A549 (cell line): ENCODE measurements at regions not wholly inside any gene's neighbourhood (a gene's known extent, or its start where the extent isn't known, plus 50 kb on each side); places are given as distances from the start of the nearest gene placed in this dataset.

Experiments used
- ATAC-seq, 2 experiments: fragments of 200-7000 bp in 1 of 2; fragments of >200 bp in 1 of 2; cut with Nextera tagmentation in 1 of 2; cut with Tn5 transposase in 1 of 2; 3 replicates each; pipeline versions ENCODE4 v1.8.0 to v1.9.1; 2018 to 2020; ENCODE audit warnings: mild to moderate bottlenecking in 1 of 2, moderate library complexity in 1 of 2
- CTCF ChIA-PET: fragments of 300-600 bp; sonication (Branson Sonifier 250); formaldehyde crosslinking; extraction: SDS; loops from one replicate; lab custom pipeline; 2021; ENCODE audit warnings: antibody characterized with exemption, inconsistent platforms; lab: Yijun Ruan, JAX
- POLR2A ChIA-PET: fragments of 350-600 bp; formaldehyde crosslinking; extraction: SDS; loops from one replicate; lab custom pipeline; 2021; ENCODE audit warnings: antibody characterized with exemption, inconsistent platforms; lab: Yijun Ruan, JAX
- DNase-seq, 2 experiments: peaks; one replicate each; pipeline versions ENCODE4 v3.0.0 to v3.0.0-alpha.2; 2011 to 2016; ENCODE audit warnings: low read depth in 1 of 2, low spot score in 1 of 2
- FAIRE-seq: peaks from 2 replicates; lab custom pipeline; 2011; peaks lifted over from hg19 to GRCh38; lab: Jason Lieb, UNC
- H3K27ac ChIP-seq, 2 experiments: fragments of >200 bp; sonication (Bioruptor Twin); formaldehyde crosslinking; 3 replicates each; pipeline ENCODE4 v1.5.1; 2016 to 2017
- H3K4me1 ChIP-seq: fragments of >200 bp; sonication (Bioruptor Twin); formaldehyde crosslinking; 3 replicates; pipeline ENCODE4 v1.6.1; 2016
- H3K4me2 ChIP-seq: fragments of >200 bp; sonication (Bioruptor Twin); formaldehyde crosslinking; 3 replicates; pipeline ENCODE4 v1.6.1; 2016
- H3K4me3 ChIP-seq: fragments of >200 bp; sonication (Bioruptor Twin); formaldehyde crosslinking; 3 replicates; pipeline ENCODE4 v1.5.1; 2016
- H3K9me3 ChIP-seq: fragments of >200 bp; sonication (Bioruptor Twin); formaldehyde crosslinking; 3 replicates; pipeline ENCODE4 v1.6.1; 2016
- CBX2 ChIP-seq: fragments of 200-600 bp; sonication (generic); IDR thresholded peaks from 2 replicates; pipeline ENCODE4 v1.6.1; 2016; ENCODE audit warnings: low read depth, mild to moderate bottlenecking, borderline replicate concordance
- CBX8 ChIP-seq: fragments of 200-600 bp; sonication (generic); IDR thresholded peaks from 2 replicates; pipeline ENCODE4 v1.6.1; 2016
- CHD4 ChIP-seq: fragments of 200-600 bp; sonication (generic); IDR thresholded peaks from 2 replicates; pipeline ENCODE4 v1.6.1; 2016; ENCODE audit warnings: antibody characterized with exemption, mild to moderate bottlenecking, borderline replicate concordance
- EHMT2 ChIP-seq: fragments of 200-600 bp; sonication (generic); IDR thresholded peaks from 2 replicates; pipeline ENCODE4 v1.6.1; 2016; ENCODE audit warnings: antibody characterized with exemption, low read depth, mild to moderate bottlenecking, moderate library complexity
- EP300 ChIP-seq, 2 experiments: fragments of >200 bp; sonication (Bioruptor Twin); formaldehyde crosslinking; IDR thresholded peaks; 2 replicates in 1 of 2; 3 replicates in 1 of 2; pipeline ENCODE4 v1.6.1; 2016 to 2017
- FOSB ChIP-seq: fragments of 250-450 bp; sonication (Bioruptor Pico); IDR thresholded peaks from 2 replicates; pipeline ENCODE4 v1.5.0; 2020; ENCODE audit warnings: mild to moderate bottlenecking, moderate library complexity
- GATA3 ChIP-seq: IDR thresholded peaks from 2 replicates; pipeline ENCODE4 v1.6.1; 2012; ENCODE audit warnings: borderline replicate concordance
- HEYL ChIP-seq: fragments of 250-450 bp; sonication (Bioruptor Pico); IDR thresholded peaks from 2 replicates; pipeline ENCODE4 v1.8.0; 2021; ENCODE audit warnings: mild to moderate bottlenecking, moderate library complexity
- HOXA7 ChIP-seq: fragments of 250-450 bp; sonication (Bioruptor Pico); IDR thresholded peaks from 2 replicates; pipeline ENCODE4 v1.5.0; 2020; ENCODE audit warnings: mild to moderate bottlenecking, moderate library complexity
- HOXB13 ChIP-seq: fragments of 250-450 bp; sonication (Bioruptor Pico); IDR thresholded peaks from 2 replicates; pipeline ENCODE4 v1.5.0; 2020; ENCODE audit warnings: low read depth, mild to moderate bottlenecking, moderate library complexity
- HOXB5 ChIP-seq: fragments of 250-450 bp; sonication (Bioruptor Pico); IDR thresholded peaks from 2 replicates; pipeline ENCODE4 v1.5.0; 2020; ENCODE audit warnings: mild to moderate bottlenecking, moderate library complexity
- JUN ChIP-seq, 2 experiments: fragments of >200 bp; sonication (Bioruptor Twin); formaldehyde crosslinking; IDR thresholded peaks; 2 replicates in 1 of 2; 3 replicates in 1 of 2; pipeline ENCODE4 v1.6.1; 2016 to 2017
- JUNB ChIP-seq: fragments of >200 bp; sonication (Bioruptor Twin); formaldehyde crosslinking; IDR thresholded peaks from 2 replicates; pipeline ENCODE4 v1.6.1; 2016
- MAZ ChIP-seq: fragments of 150-350 bp; IDR thresholded peaks from 2 replicates; pipeline ENCODE4 v1.6.1; 2014; ENCODE audit warnings: antibody characterized with exemption, low read depth, low read length, borderline replicate concordance
- NFE2L2 ChIP-seq: fragments of 150-350 bp; conservative IDR thresholded peaks from 2 replicates; pipeline ENCODE4 v1.6.1; 2014; ENCODE audit warnings: low read length
- NPAS2 ChIP-seq: fragments of 250-450 bp; sonication (Bioruptor Pico); IDR thresholded peaks from 2 replicates; pipeline ENCODE4 v1.8.0; 2022; ENCODE audit warnings: mild to moderate bottlenecking, moderate library complexity, borderline replicate concordance
- PHF8 ChIP-seq: fragments of 200-600 bp; sonication (generic); IDR thresholded peaks from 2 replicates; pipeline ENCODE4 v1.6.1; 2016; ENCODE audit warnings: low read depth, mild to moderate bottlenecking, antibody characterized with exemption, moderate library complexity, borderline replicate concordance
- RCOR1 ChIP-seq: fragments of 150-350 bp; IDR thresholded peaks from 2 replicates; pipeline ENCODE4 v1.6.1; 2014; ENCODE audit warnings: antibody characterized with exemption, low read length, low read depth
- RNF2 ChIP-seq: fragments of 200-600 bp; sonication (generic); IDR thresholded peaks from 2 replicates; pipeline ENCODE4 v1.6.1; 2016; ENCODE audit warnings: low read depth, mild to moderate bottlenecking, antibody characterized with exemption, moderate library complexity, borderline replicate concordance
- SMC3 ChIP-seq: fragments of >200 bp; sonication (Bioruptor Twin); formaldehyde crosslinking; IDR thresholded peaks from 3 replicates; pipeline ENCODE4 v1.6.1; 2018; ENCODE audit warnings: inconsistent platforms
- SREBF2 ChIP-seq: fragments of 450-650 bp; IDR thresholded peaks from 2 replicates; pipeline ENCODE4 v1.6.1; 2014; ENCODE audit warnings: mild to moderate bottlenecking, moderate library complexity
- TP53 ChIP-seq: fragments of 250-450 bp; sonication (Bioruptor Pico); IDR thresholded peaks from 2 replicates; pipeline ENCODE4 v1.5.0; 2021; ENCODE audit warnings: mild to moderate bottlenecking, moderate library complexity
- ZNF302 ChIP-seq: fragments of 250-450 bp; sonication (Bioruptor Pico); IDR thresholded peaks from 2 replicates; pipeline ENCODE4 v1.9.0; 2021; ENCODE audit warnings: inconsistent platforms, mild to moderate bottlenecking, moderate library complexity
- WGBS: methylation state at CpG from one replicate; pipeline ENCODE4 v1.1.6; 2017; ENCODE audit errors: missing lambda C conversion rate; 5-methylcytosine and 5-hydroxymethylcytosine counted together
- TF ChIP-seq, protein P1 (sequence below): IDR thresholded peaks from 2 replicates; pipeline ENCODE4 v1.6.1; 2012; ENCODE audit warnings: low read depth, borderline replicate concordance
- TF ChIP-seq, protein P2 (sequence below): fragments of 450-650 bp; IDR thresholded peaks from 2 replicates; pipeline ENCODE4 v1.6.1; 2014; ENCODE audit warnings: antibody characterized with exemption
- TF ChIP-seq, protein P3 (sequence below): IDR thresholded peaks from 2 replicates; pipeline ENCODE4 v1.6.1; 2012
- TF ChIP-seq, protein P4 (sequence below): IDR thresholded peaks from 2 replicates; pipeline ENCODE4 v1.6.1; 2012
- TF ChIP-seq, protein P5 (sequence below): fragments of >200 bp; sonication (Bioruptor Twin); formaldehyde crosslinking; IDR thresholded peaks from 2 replicates; pipeline ENCODE4 v1.6.1; 2016
- TF ChIP-seq, protein P6 (sequence below): fragments of >200 bp; sonication (Bioruptor Twin); formaldehyde crosslinking; IDR thresholded peaks from 3 replicates; pipeline ENCODE4 v1.5.1; 2016

DNA sequence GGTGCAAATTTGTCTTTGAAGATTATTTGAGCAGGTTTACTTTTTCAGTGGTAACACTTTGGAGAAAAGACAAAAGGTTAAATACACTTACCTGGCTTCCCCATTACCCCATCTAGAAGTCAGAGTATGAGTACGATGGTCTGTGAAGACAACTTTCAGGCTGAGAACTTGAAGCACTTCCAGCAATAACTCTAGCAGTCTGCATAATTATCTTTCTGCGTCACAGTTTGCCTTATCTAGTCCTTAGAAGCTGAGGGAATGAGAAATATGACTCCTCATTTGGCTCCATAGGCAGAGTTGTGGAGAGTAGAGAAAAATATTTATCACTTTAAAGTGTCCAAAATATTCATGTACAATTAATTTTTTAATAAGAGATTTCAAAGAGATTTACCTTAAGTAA is 323.4 kb upstream of the CAMK1G start:
- FAIRE-seq (no peak), DNase-seq (no peak)
- Histone ChIP-seq H3K27ac (no peak overlapping the region), H3K9me3 (peaks cover 9% of the 10 kb centered on the region; the same call in 2 of the 3 replicates), H3K4me3 (no peak overlapping the region), H3K4me2 (no peak overlapping the region), H3K4me1 (no peaks in the 10 kb centered on the region)
- POLR2A ChIA-PET, result no interaction called here
- TF ChIP-seq, protein P1, sequence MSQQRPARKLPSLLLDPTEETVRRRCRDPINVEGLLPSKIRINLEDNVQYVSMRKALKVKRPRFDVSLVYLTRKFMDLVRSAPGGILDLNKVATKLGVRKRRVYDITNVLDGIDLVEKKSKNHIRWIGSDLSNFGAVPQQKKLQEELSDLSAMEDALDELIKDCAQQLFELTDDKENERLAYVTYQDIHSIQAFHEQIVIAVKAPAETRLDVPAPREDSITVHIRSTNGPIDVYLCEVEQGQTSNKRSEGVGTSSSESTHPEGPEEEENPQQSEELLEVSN, result no peak
- TF ChIP-seq, protein P2, sequence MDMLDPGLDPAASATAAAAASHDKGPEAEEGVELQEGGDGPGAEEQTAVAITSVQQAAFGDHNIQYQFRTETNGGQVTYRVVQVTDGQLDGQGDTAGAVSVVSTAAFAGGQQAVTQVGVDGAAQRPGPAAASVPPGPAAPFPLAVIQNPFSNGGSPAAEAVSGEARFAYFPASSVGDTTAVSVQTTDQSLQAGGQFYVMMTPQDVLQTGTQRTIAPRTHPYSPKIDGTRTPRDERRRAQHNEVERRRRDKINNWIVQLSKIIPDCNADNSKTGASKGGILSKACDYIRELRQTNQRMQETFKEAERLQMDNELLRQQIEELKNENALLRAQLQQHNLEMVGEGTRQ, result no peak
- TF ChIP-seq, protein P3, sequence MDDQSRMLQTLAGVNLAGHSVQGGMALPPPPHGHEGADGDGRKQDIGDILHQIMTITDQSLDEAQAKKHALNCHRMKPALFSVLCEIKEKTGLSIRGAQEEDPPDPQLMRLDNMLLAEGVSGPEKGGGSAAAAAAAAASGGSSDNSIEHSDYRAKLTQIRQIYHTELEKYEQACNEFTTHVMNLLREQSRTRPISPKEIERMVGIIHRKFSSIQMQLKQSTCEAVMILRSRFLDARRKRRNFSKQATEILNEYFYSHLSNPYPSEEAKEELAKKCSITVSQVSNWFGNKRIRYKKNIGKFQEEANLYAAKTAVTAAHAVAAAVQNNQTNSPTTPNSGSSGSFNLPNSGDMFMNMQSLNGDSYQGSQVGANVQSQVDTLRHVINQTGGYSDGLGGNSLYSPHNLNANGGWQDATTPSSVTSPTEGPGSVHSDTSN, result no peak
- TF ChIP-seq NPAS2 (CRISPR knock-in tag) (no peak), EHMT2 (no peak), RCOR1 (no peak), CBX8 (no peak), SREBF2 (no peak), PHF8 (no peak), JUN (IDR thresholded peaks at IDR 0.05) (no peak), FOSB (CRISPR knock-in tag) (no peak), HOXB13 (CRISPR knock-in tag) (no peak), EP300 (IDR thresholded peaks at IDR 0.05) (no peak), MAZ (no peak), HEYL (no peak), JUNB (no peak), CHD4 (no peak), NFE2L2 (no peak), ZNF302 (no peak)
- TF ChIP-seq, protein P4, sequence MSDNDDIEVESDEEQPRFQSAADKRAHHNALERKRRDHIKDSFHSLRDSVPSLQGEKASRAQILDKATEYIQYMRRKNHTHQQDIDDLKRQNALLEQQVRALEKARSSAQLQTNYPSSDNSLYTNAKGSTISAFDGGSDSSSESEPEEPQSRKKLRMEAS, result no peak
- TF ChIP-seq, all 56 proteins: peak for 0
- CTCF ChIA-PET, result interaction anchor here (1.4 to 2.7 kb wide), 2 partner anchors 11 to 71 kb away, joined by 3 to 12 read pairs; no protein-coding TSS in a partner anchor
- 45% methylated on average over 2 of the region's 2 CpGs for WGBS
- no peak for ATAC-seq

DNA sequence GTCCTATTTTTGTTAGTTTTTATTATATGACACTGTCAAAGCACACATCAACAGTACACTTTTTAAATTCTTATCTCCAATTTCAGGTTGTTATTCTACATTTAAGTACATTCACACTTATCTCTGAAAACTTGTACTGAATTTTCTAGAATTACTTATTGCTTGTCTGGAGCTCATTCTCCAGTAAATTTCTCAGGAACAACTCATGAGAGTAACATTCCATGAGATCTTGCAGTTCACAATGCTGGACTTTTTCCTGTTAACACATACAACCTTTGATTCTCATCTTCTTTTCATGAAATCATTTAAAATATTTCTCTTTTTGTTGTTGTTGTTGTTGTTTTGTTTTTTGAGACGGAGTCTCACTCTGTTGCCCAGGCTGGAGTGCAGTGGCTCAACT is 320.9 kb upstream of the CAMK1G start:
- DNase-seq, result no peak
- ChIA-PET POLR2A (no interaction called here), CTCF (interaction anchor here (1.8 kb wide), 1 partner anchor 13 kb away, joined by 5 read pairs; no protein-coding TSS in a partner anchor)
- H3K9me3 ChIP-seq, result peaks cover 9% of the 10 kb centered on the region; the same call in 1 of the 3 replicates
- TF ChIP-seq SREBF2 (no peak), CBX2 (no peak), RNF2 (no peak), GATA3 (no peak), HOXA7 (CRISPR knock-in tag) (no peak), TP53 (CRISPR knock-in tag) (no peak), EHMT2 (no peak), HOXB5 (CRISPR knock-in tag) (no peak), SMC3 (no peak)
- TF ChIP-seq, protein P2, result no peak
- TF ChIP-seq, protein P5, sequence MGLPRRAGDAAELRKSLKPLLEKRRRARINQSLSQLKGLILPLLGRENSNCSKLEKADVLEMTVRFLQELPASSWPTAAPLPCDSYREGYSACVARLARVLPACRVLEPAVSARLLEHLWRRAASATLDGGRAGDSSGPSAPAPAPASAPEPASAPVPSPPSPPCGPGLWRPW, result no peak
- TF ChIP-seq, protein P6, sequence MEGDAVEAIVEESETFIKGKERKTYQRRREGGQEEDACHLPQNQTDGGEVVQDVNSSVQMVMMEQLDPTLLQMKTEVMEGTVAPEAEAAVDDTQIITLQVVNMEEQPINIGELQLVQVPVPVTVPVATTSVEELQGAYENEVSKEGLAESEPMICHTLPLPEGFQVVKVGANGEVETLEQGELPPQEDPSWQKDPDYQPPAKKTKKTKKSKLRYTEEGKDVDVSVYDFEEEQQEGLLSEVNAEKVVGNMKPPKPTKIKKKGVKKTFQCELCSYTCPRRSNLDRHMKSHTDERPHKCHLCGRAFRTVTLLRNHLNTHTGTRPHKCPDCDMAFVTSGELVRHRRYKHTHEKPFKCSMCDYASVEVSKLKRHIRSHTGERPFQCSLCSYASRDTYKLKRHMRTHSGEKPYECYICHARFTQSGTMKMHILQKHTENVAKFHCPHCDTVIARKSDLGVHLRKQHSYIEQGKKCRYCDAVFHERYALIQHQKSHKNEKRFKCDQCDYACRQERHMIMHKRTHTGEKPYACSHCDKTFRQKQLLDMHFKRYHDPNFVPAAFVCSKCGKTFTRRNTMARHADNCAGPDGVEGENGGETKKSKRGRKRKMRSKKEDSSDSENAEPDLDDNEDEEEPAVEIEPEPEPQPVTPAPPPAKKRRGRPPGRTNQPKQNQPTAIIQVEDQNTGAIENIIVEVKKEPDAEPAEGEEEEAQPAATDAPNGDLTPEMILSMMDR, result no peak
- no peak overlapping the region for H3K4me2 ChIP-seq
- no peak for ATAC-seq
- no peak overlapping the region for H3K4me3 ChIP-seq
- 78% methylated on average over 1 of the region's 1 CpG for WGBS
- no peak overlapping the region for H3K27ac ChIP-seq
- H3K4me1 ChIP-seq, result peaks cover 16% of the 10 kb centered on the region
- no peak for FAIRE-seq
